Astrocyte of the cerebellum (primary cell): ENCODE measurements at regions not wholly inside any gene's neighbourhood (a gene's known extent, or its start where the extent isn't known, plus 50 kb on each side); places are given as distances from the start of the nearest gene placed in this dataset.
"Not testable (repeated sequence)": the region's sequence is repeated elsewhere in the genome, so short reads cannot be mapped to it uniquely, and the experiment has no call there.

Experiments
- DNase-seq: peaks from one replicate; pipeline ENCODE4 v3.0.0-alpha.2; 2011; ENCODE audit warnings: low read depth
- H3K4me3 ChIP-seq: 2 replicates; pipeline ENCODE4 v1.5.1; 2011; ENCODE audit warnings: mild to moderate bottlenecking, low read depth, low read length, moderate library complexity
- in situ Hi-C: cut with HindIII; loops from 2 replicates; pipeline ENCODE4 v1.10.0; 2017; ENCODE audit warnings: low sequenced_read_pairs
- TF ChIP-seq, protein P1 (sequence below): IDR thresholded peaks from 2 replicates; pipeline ENCODE4 v1.5.1; 2012; ENCODE audit warnings: low read length, low read depth, moderate library complexity, mild to moderate bottlenecking; ENCODE audit errors: missing control alignments

DNA sequence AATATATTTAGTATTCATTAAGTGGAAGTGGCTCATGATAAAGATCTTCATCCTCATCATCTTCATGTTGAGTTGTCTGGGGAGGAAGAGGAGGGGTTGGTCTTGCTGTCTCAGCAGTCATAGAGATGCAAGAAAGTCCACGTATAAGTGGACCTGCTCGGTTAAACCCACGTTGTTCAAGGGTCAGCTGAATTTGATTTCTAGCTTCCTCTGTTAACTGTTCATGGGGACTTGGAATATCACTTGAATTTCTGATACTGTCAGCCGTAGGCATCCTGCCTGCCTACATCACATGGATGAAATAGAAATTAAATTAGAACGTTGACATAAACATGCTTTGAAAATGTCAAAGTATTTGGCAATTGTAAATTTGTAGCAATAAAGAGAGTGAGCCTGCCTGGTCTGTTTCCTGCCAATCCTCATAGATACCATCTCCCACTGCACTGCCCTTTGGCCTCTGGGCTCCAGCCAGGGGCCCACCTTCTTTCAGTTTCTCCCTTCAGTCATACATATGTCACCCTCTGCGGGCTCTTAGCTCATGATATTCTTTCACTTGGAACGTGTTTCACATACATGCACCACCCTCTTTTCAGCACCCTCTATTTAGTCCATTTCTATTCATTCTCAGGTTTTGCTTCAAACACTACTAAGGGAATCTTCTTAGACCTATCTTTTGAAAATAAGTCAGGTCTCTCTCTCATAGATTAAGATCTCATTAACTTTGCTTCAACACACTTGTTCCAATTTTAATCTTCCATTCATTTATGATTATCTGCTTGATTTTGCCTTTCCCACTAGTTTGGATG, 376.3 kb downstream of the IPMK start:
- no peak for DNase-seq
- H3K4me3 ChIP-seq = no peak overlapping the region
- in situ Hi-C loops = no loop called here
- TF ChIP-seq, protein P1, sequence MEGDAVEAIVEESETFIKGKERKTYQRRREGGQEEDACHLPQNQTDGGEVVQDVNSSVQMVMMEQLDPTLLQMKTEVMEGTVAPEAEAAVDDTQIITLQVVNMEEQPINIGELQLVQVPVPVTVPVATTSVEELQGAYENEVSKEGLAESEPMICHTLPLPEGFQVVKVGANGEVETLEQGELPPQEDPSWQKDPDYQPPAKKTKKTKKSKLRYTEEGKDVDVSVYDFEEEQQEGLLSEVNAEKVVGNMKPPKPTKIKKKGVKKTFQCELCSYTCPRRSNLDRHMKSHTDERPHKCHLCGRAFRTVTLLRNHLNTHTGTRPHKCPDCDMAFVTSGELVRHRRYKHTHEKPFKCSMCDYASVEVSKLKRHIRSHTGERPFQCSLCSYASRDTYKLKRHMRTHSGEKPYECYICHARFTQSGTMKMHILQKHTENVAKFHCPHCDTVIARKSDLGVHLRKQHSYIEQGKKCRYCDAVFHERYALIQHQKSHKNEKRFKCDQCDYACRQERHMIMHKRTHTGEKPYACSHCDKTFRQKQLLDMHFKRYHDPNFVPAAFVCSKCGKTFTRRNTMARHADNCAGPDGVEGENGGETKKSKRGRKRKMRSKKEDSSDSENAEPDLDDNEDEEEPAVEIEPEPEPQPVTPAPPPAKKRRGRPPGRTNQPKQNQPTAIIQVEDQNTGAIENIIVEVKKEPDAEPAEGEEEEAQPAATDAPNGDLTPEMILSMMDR = no peak

DNA sequence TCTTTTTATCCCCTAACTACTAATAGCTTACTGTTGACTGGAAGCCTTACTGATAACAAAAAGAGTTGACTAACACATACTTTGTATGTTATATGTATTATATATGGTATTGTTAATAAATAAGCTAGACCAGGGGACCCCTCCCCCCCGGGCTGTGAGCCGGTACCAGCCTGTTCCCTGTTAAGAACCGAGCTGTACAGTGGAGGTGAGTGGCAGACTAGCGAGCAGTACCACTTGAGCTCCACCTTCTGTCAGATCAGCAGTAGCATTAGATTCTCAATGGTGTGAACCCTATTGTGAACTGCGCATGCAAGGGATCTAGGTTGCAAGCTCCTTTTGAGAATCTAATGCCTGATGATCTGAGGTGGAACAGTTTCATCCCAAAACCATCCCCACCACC, 377.0 kb downstream of the IPMK start:
- no peak overlapping the region for H3K4me3 ChIP-seq
- TF ChIP-seq, protein P1 = no peak
- no peak for DNase-seq
- in situ Hi-C loops = no loop called here

GRCh38 chr10:57885618-57885968, 382.1 kb downstream of the IPMK start:
- DNase-seq, in situ Hi-C loops, H3K4me3 ChIP-seq: not testable (repeated sequence)

DNA sequence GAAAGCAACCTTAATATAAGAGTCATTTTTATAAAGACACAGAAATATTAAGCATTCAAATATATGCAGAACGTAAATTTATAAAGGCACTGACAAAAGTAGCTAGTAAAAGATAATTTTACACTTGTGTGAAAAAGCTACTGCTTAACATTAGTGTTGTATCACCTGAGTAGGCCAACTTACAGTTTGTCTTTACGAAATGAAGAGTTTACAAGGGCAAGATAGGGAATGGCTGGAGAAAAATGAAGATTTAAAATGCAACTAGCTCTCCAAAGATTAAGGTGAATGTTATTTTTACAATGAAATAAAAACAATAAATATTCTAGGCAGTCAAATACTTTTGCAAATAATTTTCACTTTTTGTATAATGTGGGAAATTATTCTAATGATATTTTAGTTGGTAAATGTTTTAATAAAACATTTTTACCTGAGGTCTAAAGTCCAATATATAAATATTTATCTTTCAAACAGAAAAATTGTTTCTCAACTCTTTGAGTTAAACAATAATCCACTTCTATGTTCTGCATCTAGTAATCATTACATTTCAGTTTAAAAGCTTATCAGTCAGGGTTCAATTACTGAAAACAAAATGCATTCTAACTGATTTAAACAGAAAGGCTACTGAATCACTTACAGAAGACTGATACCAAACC, 382.6 kb downstream of the IPMK start:
- DNase-seq = no peak
- TF ChIP-seq, protein P1 = no peak
- H3K4me3 ChIP-seq = no peak overlapping the region
- in situ Hi-C loops = no loop called here

DNA sequence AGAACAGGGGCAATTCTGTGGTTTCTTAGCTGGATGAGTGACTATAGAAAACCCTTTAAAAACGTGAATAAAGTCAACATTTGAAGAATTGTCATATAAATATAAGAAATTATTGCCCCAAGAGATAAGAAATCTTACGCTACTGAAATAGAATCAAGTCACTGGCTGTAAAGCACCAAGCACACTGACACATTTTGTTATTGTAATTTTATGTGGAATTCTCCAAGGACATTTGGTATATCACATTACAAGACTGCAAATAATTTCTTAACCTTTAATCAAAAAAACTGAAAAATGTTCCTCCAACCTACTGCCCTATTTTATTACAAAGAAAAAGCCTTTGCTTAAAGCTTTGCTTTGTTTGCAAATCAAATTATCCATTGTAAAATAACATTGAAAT, 383.3 kb downstream of the IPMK start:
- TF ChIP-seq, protein P1 = no peak
- no peak for DNase-seq
- no peak overlapping the region for H3K4me3 ChIP-seq
- in situ Hi-C loops = no loop called here

DNA sequence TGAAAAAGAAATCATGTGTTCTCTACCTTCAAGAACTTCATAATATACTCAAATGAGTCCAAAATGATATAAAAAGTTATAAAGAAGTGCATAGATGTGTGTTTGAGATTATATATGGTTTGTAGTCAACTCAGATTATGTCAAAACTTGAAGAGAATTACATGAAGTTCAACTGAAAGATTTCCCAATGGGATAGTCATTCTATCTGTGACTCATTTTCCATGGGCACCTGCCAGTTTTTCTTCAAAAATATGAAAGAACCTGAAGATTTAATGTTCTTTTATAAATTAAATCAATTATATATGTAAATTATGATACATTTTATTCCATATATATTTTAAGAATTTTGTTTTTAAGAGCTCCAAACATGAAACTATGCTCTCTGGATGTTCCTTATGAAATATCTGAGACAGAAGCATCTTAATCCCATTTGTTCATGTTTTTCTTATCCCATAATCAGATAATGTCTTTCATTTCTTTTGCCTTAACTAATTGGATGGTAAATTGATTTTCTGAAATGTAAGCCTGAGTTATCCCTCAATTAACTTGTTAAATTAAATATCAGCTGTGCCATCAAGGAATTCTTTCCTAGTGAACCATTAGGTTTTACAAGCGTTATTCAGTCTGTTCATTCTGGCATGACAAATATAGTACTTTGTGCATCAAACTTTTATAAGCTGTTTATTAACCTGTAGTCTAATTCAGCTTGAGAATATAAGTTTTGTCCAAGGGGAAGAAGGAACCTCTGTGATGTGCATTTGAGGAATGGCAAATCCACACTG, 387.1 kb downstream of the IPMK start:
- no peak for DNase-seq
- H3K4me3 ChIP-seq = no peak overlapping the region
- in situ Hi-C loops = no loop called here
- TF ChIP-seq, protein P1 = no peak
